Muscle layer of colon (tissue), 2 donors: ENCODE measurements at regions not wholly inside any gene's neighbourhood (a gene's known extent, or its start where the extent isn't known, plus 50 kb on each side); places are given as distances from the start of the nearest gene placed in this dataset.

ENCODE experiments used
- H3K27ac ChIP-seq: one replicate; pipeline ENCODE4 v1.7.0; 2013; ENCODE audit warnings: low read depth, mild to moderate bottlenecking, low read length, moderate library complexity
- H3K27me3 ChIP-seq, 2 donors: one replicate each; pipeline ENCODE4 v1.7.0; 2013; ENCODE audit warnings: low read length in 2 of 2, mild to moderate bottlenecking in 2 of 2; ENCODE audit not compliant: insufficient read depth in 2 of 2, control insufficient read depth in 1 of 2
- H3K36me3 ChIP-seq: one replicate; pipeline ENCODE4 v1.7.0; 2013; ENCODE audit warnings: mild to moderate bottlenecking, low read length; ENCODE audit not compliant: insufficient read depth
- H3K4me1 ChIP-seq: one replicate; pipeline ENCODE4 v1.7.0; 2013; ENCODE audit warnings: mild to moderate bottlenecking, low read length; ENCODE audit not compliant: insufficient read depth
- H3K4me3 ChIP-seq, 2 donors: one replicate each; pipeline ENCODE4 v1.7.0; 2013; ENCODE audit warnings: low read length in 2 of 2, low read depth in 1 of 2, mild to moderate bottlenecking in 1 of 2, moderate library complexity in 1 of 2
- H3K9ac ChIP-seq: one replicate; pipeline ENCODE4 v1.7.0; 2013; ENCODE audit warnings: low read length
- H3K9me3 ChIP-seq: one replicate; pipeline ENCODE4 v1.7.0; 2013; ENCODE audit warnings: mild to moderate bottlenecking, low read length
- donor health status: abdominal sarcoma.
- donor health status: Adenocarcinoma of cecum.

- Histone ChIP-seq H3K9ac (no peak overlapping the region), H3K36me3 (no peaks in the 10 kb centered on the region), H3K4me3 (no peak overlapping the region), H3K27ac (no peak overlapping the region), H3K9me3 (no peaks in the 10 kb centered on the region), H3K27me3 (peaks cover 0 to 2% of the 10 kb centered on the region in 2 donors), H3K4me1 (no peaks in the 10 kb centered on the region)
Measured at GRCh38 chr11:69975822-69976221, 102.3 kb upstream of the ANO1 start.

GRCh38 chr11:69976794-69977193, 101.3 kb upstream of the ANO1 start:
- H3K36me3 ChIP-seq = no peaks in the 10 kb centered on the region
- no peaks in the 10 kb centered on the region for H3K9me3 ChIP-seq
- no peaks in the 10 kb centered on the region for H3K4me1 ChIP-seq
- no peak overlapping the region for H3K9ac ChIP-seq
- no peak overlapping the region for H3K4me3 ChIP-seq
- H3K27me3 ChIP-seq = peaks cover 0 to 9% of the 10 kb centered on the region in 2 donors
- H3K27ac ChIP-seq = no peak overlapping the region

GRCh38 chr11:69977951-69978350, 100.2 kb upstream of the ANO1 start:
- Histone ChIP-seq H3K4me3 (no peak overlapping the region), H3K36me3 (no peaks in the 10 kb centered on the region), H3K27ac (no peak overlapping the region), H3K27me3 (peaks cover 0 to 18% of the 10 kb centered on the region in 2 donors), H3K9me3 (no peaks in the 10 kb centered on the region), H3K4me1 (no peaks in the 10 kb centered on the region), H3K9ac (no peak overlapping the region)

GRCh38 chr11:69978841-69979614, 99.1 kb upstream of the ANO1 start:
- Histone ChIP-seq H3K9me3 (no peaks in the 10 kb centered on the region), H3K27ac (no peak overlapping the region), H3K36me3 (no peaks in the 10 kb centered on the region), H3K4me3 (no peak overlapping the region), H3K27me3 (peaks cover 0 to 29% of the 10 kb centered on the region in 2 donors), H3K9ac (no peak overlapping the region), H3K4me1 (no peaks in the 10 kb centered on the region)

GRCh38 chr11:69979632-69980031, 98.5 kb upstream of the ANO1 start:
- H3K4me3 ChIP-seq = no peak overlapping the region
- H3K27me3 ChIP-seq = peaks cover 0 to 35% of the 10 kb centered on the region in 2 donors
- H3K27ac ChIP-seq = no peak overlapping the region
- no peak overlapping the region for H3K9ac ChIP-seq
- H3K9me3 ChIP-seq = no peaks in the 10 kb centered on the region
- H3K36me3 ChIP-seq = no peaks in the 10 kb centered on the region
- no peaks in the 10 kb centered on the region for H3K4me1 ChIP-seq

- Histone ChIP-seq H3K4me3 (no peak overlapping the region), H3K27ac (no peak overlapping the region), H3K27me3 (peaks cover 4 to 51% of the 10 kb centered on the region in 2 donors), H3K4me1 (no peaks in the 10 kb centered on the region), H3K9ac (no peak overlapping the region), H3K36me3 (no peaks in the 10 kb centered on the region), H3K9me3 (no peaks in the 10 kb centered on the region)
Measured at GRCh38 chr11:69981119-69981784, 96.9 kb upstream of the ANO1 start.

- no peaks in the 10 kb centered on the region for H3K36me3 ChIP-seq
- H3K4me1 ChIP-seq = no peaks in the 10 kb centered on the region
- no peaks in the 10 kb centered on the region for H3K9me3 ChIP-seq
- H3K27me3 ChIP-seq = peaks cover 10 to 60% of the 10 kb centered on the region in 2 donors
- no peak overlapping the region for H3K27ac ChIP-seq
- no peak overlapping the region for H3K9ac ChIP-seq
- H3K4me3 ChIP-seq = no peak overlapping the region
Measured at GRCh38 chr11:69982690-69983570, 95.2 kb upstream of the ANO1 start.

GRCh38 chr11:69983571-69983877, 94.6 kb upstream of the ANO1 start:
- H3K9me3 ChIP-seq = no peaks in the 10 kb centered on the region
- H3K4me1 ChIP-seq = no peaks in the 10 kb centered on the region
- no peak overlapping the region for H3K27ac ChIP-seq
- H3K36me3 ChIP-seq = no peaks in the 10 kb centered on the region
- H3K27me3 ChIP-seq = peaks cover 10 to 63% of the 10 kb centered on the region in 2 donors
- no peak overlapping the region for H3K4me3 ChIP-seq
- H3K9ac ChIP-seq = no peak overlapping the region

- no peaks in the 10 kb centered on the region for H3K4me1 ChIP-seq
- no peak overlapping the region for H3K27ac ChIP-seq
- no peak overlapping the region for H3K4me3 ChIP-seq
- no peaks in the 10 kb centered on the region for H3K9me3 ChIP-seq
- no peak overlapping the region for H3K9ac ChIP-seq
- peaks cover 10 to 63% of the 10 kb centered on the region in 2 donors for H3K27me3 ChIP-seq
- H3K36me3 ChIP-seq = no peaks in the 10 kb centered on the region
Measured at GRCh38 chr11:69983897-69984438, 94.1 kb upstream of the ANO1 start.

GRCh38 chr11:69984457-69985261, 93.5 kb upstream of the ANO1 start:
- Histone ChIP-seq H3K4me1 (no peaks in the 10 kb centered on the region), H3K27me3 (peaks cover 10 to 63% of the 10 kb centered on the region in 2 donors), H3K36me3 (no peaks in the 10 kb centered on the region), H3K4me3 (no peak overlapping the region), H3K9ac (no peak overlapping the region), H3K9me3 (no peaks in the 10 kb centered on the region), H3K27ac (no peak overlapping the region)

GRCh38 chr11:69985331-69985640, 92.8 kb upstream of the ANO1 start:
- no peaks in the 10 kb centered on the region for H3K36me3 ChIP-seq
- no peaks in the 10 kb centered on the region for H3K4me1 ChIP-seq
- peaks cover 10 to 63% of the 10 kb centered on the region in 2 donors for H3K27me3 ChIP-seq
- H3K9ac ChIP-seq = no peak overlapping the region
- no peaks in the 10 kb centered on the region for H3K9me3 ChIP-seq
- H3K27ac ChIP-seq = no peak overlapping the region
- H3K4me3 ChIP-seq = no peak overlapping the region
